ENCODE measurements at regions not wholly inside any gene's neighbourhood (a gene's known extent, or its start where the extent isn't known, plus 50 kb on each side); places are given as distances from the start of the nearest gene placed in this dataset.

GRCh38 chr6:81886157-81886556 is 133.7 kb upstream of the TENT5A start:
- no peak overlapping the region for H3K9ac ChIP-seq (ENCODE audit: low read depth in 1 of 2, low read length in 2 of 2)
- no peak overlapping the region for H3K27ac ChIP-seq (ENCODE audit: low read depth in 1 of 2, low read length in 2 of 2)
- H3K4me3 ChIP-seq (ENCODE audit: low read depth in 1 of 3, low read length in 3 of 3) = no peak overlapping the region
- WGBS = 81% methylated on average over 2 of the region's 2 CpGs
- no peaks in the 10 kb centered on the region for H3K9me3 ChIP-seq (ENCODE audit: control insufficient read depth in 4 of 4, low read length in 3 of 4)
- H3K27me3 ChIP-seq (ENCODE audit: control insufficient read depth in 4 of 4, insufficient read depth in 4 of 4, low read length in 3 of 4) = no peaks in the 10 kb centered on the region
- no peaks in the 10 kb centered on the region for H3K4me1 ChIP-seq (ENCODE audit: control insufficient read depth in 4 of 4, insufficient read depth in 4 of 4, low read length in 3 of 4)
- DNase-seq (ENCODE audit: low spot score) = no peak
- no peaks in the 10 kb centered on the region for H3K36me3 ChIP-seq (ENCODE audit: control insufficient read depth in 4 of 4, insufficient read depth in 3 of 4, low read depth in 1 of 4, low read length in 3 of 4)
- TF ChIP-seq NR2F2 (IDR thresholded peaks at IDR 0.05) (no peak), EGR1 (IDR thresholded peaks at IDR 0.05; ENCODE audit: low read depth in 2 of 2) (no peak), FOXA1 (IDR thresholded peaks at IDR 0.05) (no peak), JUND (IDR thresholded peaks at IDR 0.05) (no peak), YY1 (IDR thresholded peaks at IDR 0.05) (no peak), HNF4G (IDR thresholded peaks at IDR 0.05) (no peak), ZBTB33 (IDR thresholded peaks at IDR 0.05) (no peak), REST (IDR thresholded peaks at IDR 0.05) (no peak), GABPA (IDR thresholded peaks at IDR 0.05 in 1 of 2, conservative IDR thresholded peaks at IDR 0.05 in 1 of 2) (no peak), TAF1 (conservative IDR thresholded peaks at IDR 0.05) (no peak)

GRCh38 chr6:81881660-81882059 is 129.2 kb upstream of the TENT5A start:
- Histone ChIP-seq H3K4me1 (ENCODE audit: control insufficient read depth in 4 of 4, insufficient read depth in 4 of 4, low read length in 3 of 4) (no peaks in the 10 kb centered on the region), H3K4me3 (ENCODE audit: low read depth in 1 of 3, low read length in 3 of 3) (no peak overlapping the region), H3K27ac (ENCODE audit: low read depth in 1 of 2, low read length in 2 of 2) (no peak overlapping the region), H3K9me3 (ENCODE audit: control insufficient read depth in 4 of 4, low read length in 3 of 4) (no peaks in the 10 kb centered on the region), H3K9ac (ENCODE audit: low read depth in 1 of 2, low read length in 2 of 2) (no peak overlapping the region), H3K36me3 (ENCODE audit: control insufficient read depth in 4 of 4, insufficient read depth in 3 of 4, low read depth in 1 of 4, low read length in 3 of 4) (no peaks in the 10 kb centered on the region), H3K27me3 (ENCODE audit: control insufficient read depth in 4 of 4, insufficient read depth in 4 of 4, low read length in 3 of 4) (no peaks in the 10 kb centered on the region)
- WGBS = 92% methylated on average over 4 of the region's 4 CpGs
- TF ChIP-seq HNF4A (conservative IDR thresholded peaks at IDR 0.05) (no peak), GABPA (IDR thresholded peaks at IDR 0.05 in 1 of 2, conservative IDR thresholded peaks at IDR 0.05 in 1 of 2) (no peak), NR2F2 (IDR thresholded peaks at IDR 0.05) (no peak), RAD21 (IDR thresholded peaks at IDR 0.05) (no peak), MAX (IDR thresholded peaks at IDR 0.05) (no peak), SP1 (IDR thresholded peaks at IDR 0.05) (no peak), ZBTB33 (IDR thresholded peaks at IDR 0.05) (no peak), ATF3 (IDR thresholded peaks at IDR 0.05) (no peak), REST (IDR thresholded peaks at IDR 0.05) (no peak), FOXA2 (IDR thresholded peaks at IDR 0.05) (no peak), CTCF (IDR thresholded peaks at IDR 0.05; ENCODE audit: low read depth, low read length, missing input control) (no peak), HNF4G (IDR thresholded peaks at IDR 0.05) (no peak), JUND (IDR thresholded peaks at IDR 0.05) (no peak), EGR1 (IDR thresholded peaks at IDR 0.05; ENCODE audit: low read depth in 2 of 2) (no peak), YY1 (IDR thresholded peaks at IDR 0.05) (no peak), FOXA1 (IDR thresholded peaks at IDR 0.05) (no peak)
- DNase-seq (ENCODE audit: low spot score) = no peak

Data from liver (tissue), 8 donors.